ENCODE measurements at regions not wholly inside any gene's neighbourhood (a gene's known extent, or its start where the extent isn't known, plus 50 kb on each side); places are given as distances from the start of the nearest gene placed in this dataset.

- Histone ChIP-seq H3K36me3 (no peaks in the 10 kb centered on the region), H3K4me1 (peaks cover 0 to 26% (median 8%) of the 10 kb centered on the region in 4 donors), H3K4me3 (no peak overlapping the region), H3K27me3 (no peaks in the 10 kb centered on the region), H3K9me3 (no peaks in the 10 kb centered on the region), H3K27ac (no peak overlapping the region)
- intact Hi-C loops (cut with DNase I) = no loop called here
- 36 to 81% methylated on average over 6 of the region's 6 CpGs for WGBS, 2 donors
- TF ChIP-seq EP300 (IDR thresholded peaks at IDR 0.05) (no peak), POLR2A (IDR thresholded peaks at IDR 0.05) (no peak)
- TF ChIP-seq, protein P1, sequence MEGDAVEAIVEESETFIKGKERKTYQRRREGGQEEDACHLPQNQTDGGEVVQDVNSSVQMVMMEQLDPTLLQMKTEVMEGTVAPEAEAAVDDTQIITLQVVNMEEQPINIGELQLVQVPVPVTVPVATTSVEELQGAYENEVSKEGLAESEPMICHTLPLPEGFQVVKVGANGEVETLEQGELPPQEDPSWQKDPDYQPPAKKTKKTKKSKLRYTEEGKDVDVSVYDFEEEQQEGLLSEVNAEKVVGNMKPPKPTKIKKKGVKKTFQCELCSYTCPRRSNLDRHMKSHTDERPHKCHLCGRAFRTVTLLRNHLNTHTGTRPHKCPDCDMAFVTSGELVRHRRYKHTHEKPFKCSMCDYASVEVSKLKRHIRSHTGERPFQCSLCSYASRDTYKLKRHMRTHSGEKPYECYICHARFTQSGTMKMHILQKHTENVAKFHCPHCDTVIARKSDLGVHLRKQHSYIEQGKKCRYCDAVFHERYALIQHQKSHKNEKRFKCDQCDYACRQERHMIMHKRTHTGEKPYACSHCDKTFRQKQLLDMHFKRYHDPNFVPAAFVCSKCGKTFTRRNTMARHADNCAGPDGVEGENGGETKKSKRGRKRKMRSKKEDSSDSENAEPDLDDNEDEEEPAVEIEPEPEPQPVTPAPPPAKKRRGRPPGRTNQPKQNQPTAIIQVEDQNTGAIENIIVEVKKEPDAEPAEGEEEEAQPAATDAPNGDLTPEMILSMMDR (IDR thresholded peaks at IDR 0.05) = no peak
- DNase-seq = no peak
Observed at GRCh38 chr14:71382315-71382714, 475.1 kb downstream of the PCNX1 start.

- Histone ChIP-seq H3K9me3 (no peaks in the 10 kb centered on the region), H3K4me1 (peaks cover 0 to 21% (median 8%) of the 10 kb centered on the region in 4 donors), H3K27me3 (no peaks in the 10 kb centered on the region), H3K36me3 (no peaks in the 10 kb centered on the region), H3K27ac (no peak overlapping the region), H3K4me3 (no peak overlapping the region)
- TF ChIP-seq POLR2A (IDR thresholded peaks at IDR 0.05) (no peak), EP300 (IDR thresholded peaks at IDR 0.05) (no peak), POLR2AphosphoS5 (IDR thresholded peaks at IDR 0.05) (no peak)
- TF ChIP-seq, protein P1 (IDR thresholded peaks at IDR 0.05) = no peak
- no peak for DNase-seq
- intact Hi-C loops (cut with DNase I) = no loop called here
- 93 to 96% methylated on average over 2 of the region's 2 CpGs for WGBS, 2 donors
Observed at GRCh38 chr14:71383510-71383909, 476.3 kb downstream of the PCNX1 start.

GRCh38 chr14:71384007-71384845 lies 477.0 kb downstream of the PCNX1 start:
- Histone ChIP-seq H3K36me3 (no peaks in the 10 kb centered on the region), H3K27ac (no peak overlapping the region), H3K4me3 (no peak overlapping the region), H3K4me1 (peaks cover 0 to 16% (median 7%) of the 10 kb centered on the region in 4 donors), H3K27me3 (no peaks in the 10 kb centered on the region), H3K9me3 (no peaks in the 10 kb centered on the region)
- TF ChIP-seq, protein P1 (IDR thresholded peaks at IDR 0.05) = no peak
- no peak for TF ChIP-seq POLR2AphosphoS5 (IDR thresholded peaks at IDR 0.05)
- no peak for TF ChIP-seq POLR2A (IDR thresholded peaks at IDR 0.05)
- no peak for TF ChIP-seq EP300 (IDR thresholded peaks at IDR 0.05)
- DNase-seq = no peak
- intact Hi-C loops (cut with DNase I) = no loop called here
- WGBS, 2 donors = 66 to 91% methylated on average over 10 of the region's 10 CpGs

GRCh38 chr14:71387753-71388152 lies 480.5 kb downstream of the PCNX1 start:
- Histone ChIP-seq H3K4me3 (no peak overlapping the region), H3K27ac (no peak overlapping the region), H3K27me3 (no peaks in the 10 kb centered on the region), H3K4me1 (peaks cover 0 to 7% (median 2%) of the 10 kb centered on the region in 4 donors), H3K9me3 (no peaks in the 10 kb centered on the region), H3K36me3 (no peaks in the 10 kb centered on the region)
- 83 to 88% methylated on average over 3 of the region's 3 CpGs for WGBS, 2 donors
- no peak for DNase-seq
- intact Hi-C loops (cut with DNase I) = no loop called here
- TF ChIP-seq POLR2A (IDR thresholded peaks at IDR 0.05) (no peak), EP300 (IDR thresholded peaks at IDR 0.05) (no peak), POLR2AphosphoS5 (IDR thresholded peaks at IDR 0.05) (no peak)
- TF ChIP-seq, protein P1 (IDR thresholded peaks at IDR 0.05) = no peak

Measured in sigmoid colon (tissue), 6 donors.